H9 (cell line): ENCODE measurements at regions not wholly inside any gene's neighbourhood (a gene's known extent, or its start where the extent isn't known, plus 50 kb on each side); places are given as distances from the start of the nearest gene placed in this dataset.

Experiments
- DNase-seq: peaks from one replicate; pipeline ENCODE4 v3.0.0-alpha.2; 2017
- H2AFZ ChIP-seq: one replicate; pipeline ENCODE4 v1.6.1; 2013; ENCODE audit warnings: mild to moderate bottlenecking, low read length, control low read depth, moderate library complexity
- H2AK5ac ChIP-seq: 2 replicates; pipeline ENCODE4 v1.6.1; 2013; ENCODE audit warnings: low read length, control low read depth, mixed read lengths; ENCODE audit not compliant: insufficient read length
- H2BK120ac ChIP-seq: one replicate; pipeline ENCODE4 v1.6.1; 2013; ENCODE audit warnings: low read depth, mild to moderate bottlenecking, low read length, control low read depth, inconsistent platforms; ENCODE audit not compliant: poor library complexity, severe bottlenecking
- H2BK12ac ChIP-seq: 2 replicates; pipeline ENCODE4 v1.6.1; 2013; ENCODE audit warnings: low read length, control low read depth, mixed read lengths, low read depth; ENCODE audit not compliant: insufficient read length
- H2BK15ac ChIP-seq: 2 replicates; pipeline ENCODE4 v1.6.1; 2013; ENCODE audit warnings: low read depth, low read length, control low read depth
- H2BK20ac ChIP-seq: one replicate; pipeline ENCODE4 v1.6.1; 2013; ENCODE audit warnings: low read depth, mild to moderate bottlenecking, low read length, control low read depth, inconsistent platforms; ENCODE audit not compliant: poor library complexity, severe bottlenecking
- H2BK5ac ChIP-seq: 2 replicates; pipeline ENCODE4 v1.6.1; 2013; ENCODE audit warnings: low read length, control low read depth, mixed read lengths; ENCODE audit not compliant: insufficient read length
- H3K14ac ChIP-seq: 2 replicates; pipeline ENCODE4 v1.6.1; 2013; ENCODE audit warnings: low read length, control low read depth; ENCODE audit not compliant: insufficient read depth
- H3K18ac ChIP-seq: 2 replicates; pipeline ENCODE4 v1.6.1; 2013; ENCODE audit warnings: low read depth, mild to moderate bottlenecking, mixed read lengths, low read length, control low read depth; ENCODE audit not compliant: insufficient read length
- H3K23ac ChIP-seq: 2 replicates; pipeline ENCODE4 v1.6.1; 2013; ENCODE audit warnings: low read length, control low read depth, mixed read lengths, low read depth; ENCODE audit not compliant: insufficient read length
- H3K23me2 ChIP-seq: 2 replicates; pipeline ENCODE4 v1.6.1; 2013; ENCODE audit warnings: low read depth, mild to moderate bottlenecking, mixed read lengths, low read length, control low read depth; ENCODE audit not compliant: insufficient read length, poor library complexity, severe bottlenecking
- H3K27ac ChIP-seq: 2 replicates; pipeline ENCODE4 v1.5.1; 2013; ENCODE audit warnings: low read length, control low read depth, mixed read lengths, low read depth; ENCODE audit not compliant: insufficient read length
- H3K27me3 ChIP-seq: 2 replicates; pipeline ENCODE4 v1.6.1; 2013; ENCODE audit warnings: low read length, control low read depth, inconsistent platforms; ENCODE audit not compliant: insufficient read depth
- H3K4ac ChIP-seq: 2 replicates; pipeline ENCODE4 v1.6.1; 2013; ENCODE audit warnings: low read depth, mild to moderate bottlenecking, control low read depth, inconsistent platforms, low read length, moderate library complexity
- H3K4me1 ChIP-seq: 2 replicates; pipeline ENCODE4 v1.6.1; 2013; ENCODE audit warnings: low read length, control low read depth, inconsistent platforms; ENCODE audit not compliant: insufficient read depth
- H3K4me2 ChIP-seq: 2 replicates; pipeline ENCODE4 v1.6.1; 2013; ENCODE audit warnings: low read length, control low read depth, mixed read lengths; ENCODE audit not compliant: insufficient read length, insufficient read depth
- H3K56ac ChIP-seq: 2 replicates; pipeline ENCODE4 v1.6.1; 2013; ENCODE audit warnings: low read depth, mild to moderate bottlenecking, mixed read lengths, low read length, control low read depth; ENCODE audit not compliant: insufficient read length
- H3K79me1 ChIP-seq: 2 replicates; pipeline ENCODE4 v1.6.1; 2013; ENCODE audit warnings: low read depth, mild to moderate bottlenecking, moderate library complexity, low read length, control low read depth, inconsistent platforms; ENCODE audit not compliant: insufficient read depth, poor library complexity, severe bottlenecking
- H3K79me2 ChIP-seq: 2 replicates; pipeline ENCODE4 v1.6.1; 2013; ENCODE audit warnings: low read length, control low read depth, inconsistent platforms; ENCODE audit not compliant: insufficient read depth
- H3K9ac ChIP-seq: 2 replicates; pipeline ENCODE4 v1.6.1; 2013; ENCODE audit warnings: low read length, control low read depth, mixed read lengths; ENCODE audit not compliant: insufficient read length; ENCODE audit errors: extremely low read depth
- H3K9me3 ChIP-seq: one replicate; pipeline ENCODE4 v1.6.1; 2013; ENCODE audit warnings: low read depth, low read length, inconsistent platforms; ENCODE audit not compliant: control insufficient read depth
- H3T11ph ChIP-seq: one replicate; pipeline ENCODE4 v1.6.1; 2013; ENCODE audit warnings: mild to moderate bottlenecking, low read length, control low read depth, inconsistent platforms
- H4K20me1 ChIP-seq: one replicate; pipeline ENCODE4 v1.6.1; 2013; ENCODE audit not compliant: control insufficient read depth, insufficient read length, insufficient read depth
- H4K5ac ChIP-seq: 2 replicates; pipeline ENCODE4 v1.6.1; 2013; ENCODE audit warnings: low read depth, mild to moderate bottlenecking, mixed read lengths, low read length, control low read depth; ENCODE audit not compliant: insufficient read length
- H4K8ac ChIP-seq: replicated peaks from 2 replicates; pipeline ENCODE4 v1.6.1; 2013; ENCODE audit warnings: low read length, control low read depth, mixed read lengths, low read depth; ENCODE audit not compliant: insufficient read length
- H4K91ac ChIP-seq: 2 replicates; pipeline ENCODE4 v1.6.1; 2013; ENCODE audit warnings: low read depth, mild to moderate bottlenecking, moderate library complexity, mixed read lengths, low read length, control low read depth; ENCODE audit not compliant: insufficient read length
- H3K27ac Mint-ChIP-seq, 3 experiments: 2 replicates in 2 of 3; 3 replicates in 1 of 3; pipeline ENCODE4 v1.8.0; 2020 to 2021; ENCODE audit warnings: mixed read lengths in 3 of 3, mild to moderate bottlenecking in 1 of 3, moderate library complexity in 1 of 3
- H3K27me3 Mint-ChIP-seq: 2 replicates; pipeline ENCODE4 v1.8.0; 2021; ENCODE audit warnings: low read depth, mild to moderate bottlenecking, moderate library complexity, mixed read lengths
- H3K36me3 Mint-ChIP-seq, 3 experiments: 2 replicates in 2 of 3; 3 replicates in 1 of 3; pipeline ENCODE4 v1.8.0; 2020 to 2021; ENCODE audit warnings: low read depth in 3 of 3, mixed read lengths in 3 of 3; ENCODE audit not compliant: insufficient read depth in 1 of 3
- H3K4me1 Mint-ChIP-seq, 2 experiments: 2 replicates each; pipeline ENCODE4 v1.8.0; 2020; ENCODE audit warnings: mixed read lengths in 2 of 2
- H3K4me3 Mint-ChIP-seq, 2 experiments: 2 replicates in 1 of 2; 3 replicates in 1 of 2; pipeline ENCODE4 v1.8.0; 2020 to 2021; ENCODE audit warnings: mild to moderate bottlenecking in 2 of 2, mixed read lengths in 2 of 2, moderate library complexity in 1 of 2
- H3K9me3 Mint-ChIP-seq, 2 experiments: 2 replicates in 1 of 2; 3 replicates in 1 of 2; pipeline ENCODE4 v1.8.0; 2020; ENCODE audit warnings: mild to moderate bottlenecking in 2 of 2, mixed read lengths in 2 of 2, moderate library complexity in 1 of 2
- WGBS: extraction: QIAGEN DNeasy Blood & Tissue Kit; methylation state at CpG from one replicate; pipeline ENCODE4 v1.1.7; 2013; ENCODE audit warnings: missing lambda C conversion rate, low lambda C conversion rate, mixed read lengths; ENCODE audit not compliant: insufficient read length; ENCODE audit errors: extremely low coverage; 5-methylcytosine and 5-hydroxymethylcytosine counted together
- TF ChIP-seq, protein P1 (sequence below): fragments of 200-600 bp; sonication (generic); conservative IDR thresholded peaks from 3 replicates; pipeline ENCODE4 v1.8.0; 2021; ENCODE audit warnings: antibody characterized with exemption, mild to moderate bottlenecking

- H2BK120ac ChIP-seq = no peak overlapping the region
- no peaks in the 10 kb centered on the region for H3K9me3 ChIP-seq
- H2AFZ ChIP-seq = no peak overlapping the region
- H3K23me2 ChIP-seq = no peaks in the 10 kb centered on the region
- H3K27ac ChIP-seq = no peak overlapping the region
- DNase-seq = no peak
- H3K27me3 Mint-ChIP-seq = no peaks in the 10 kb centered on the region
- no peak overlapping the region for H2BK12ac ChIP-seq
- no peak overlapping the region for H3K23ac ChIP-seq
- no peak overlapping the region for H2BK20ac ChIP-seq
- TF ChIP-seq, protein P1, sequence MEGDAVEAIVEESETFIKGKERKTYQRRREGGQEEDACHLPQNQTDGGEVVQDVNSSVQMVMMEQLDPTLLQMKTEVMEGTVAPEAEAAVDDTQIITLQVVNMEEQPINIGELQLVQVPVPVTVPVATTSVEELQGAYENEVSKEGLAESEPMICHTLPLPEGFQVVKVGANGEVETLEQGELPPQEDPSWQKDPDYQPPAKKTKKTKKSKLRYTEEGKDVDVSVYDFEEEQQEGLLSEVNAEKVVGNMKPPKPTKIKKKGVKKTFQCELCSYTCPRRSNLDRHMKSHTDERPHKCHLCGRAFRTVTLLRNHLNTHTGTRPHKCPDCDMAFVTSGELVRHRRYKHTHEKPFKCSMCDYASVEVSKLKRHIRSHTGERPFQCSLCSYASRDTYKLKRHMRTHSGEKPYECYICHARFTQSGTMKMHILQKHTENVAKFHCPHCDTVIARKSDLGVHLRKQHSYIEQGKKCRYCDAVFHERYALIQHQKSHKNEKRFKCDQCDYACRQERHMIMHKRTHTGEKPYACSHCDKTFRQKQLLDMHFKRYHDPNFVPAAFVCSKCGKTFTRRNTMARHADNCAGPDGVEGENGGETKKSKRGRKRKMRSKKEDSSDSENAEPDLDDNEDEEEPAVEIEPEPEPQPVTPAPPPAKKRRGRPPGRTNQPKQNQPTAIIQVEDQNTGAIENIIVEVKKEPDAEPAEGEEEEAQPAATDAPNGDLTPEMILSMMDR = no peak
- H3K27me3 ChIP-seq = no peaks in the 10 kb centered on the region
- H3K4me1 ChIP-seq = no peaks in the 10 kb centered on the region
- H3K36me3 Mint-ChIP-seq = peaks cover 0 to 5% (median 0%) of the 10 kb centered on the region in 3 experiments; a peak in 2 of 7 replicates
- H2BK5ac ChIP-seq = no peak overlapping the region
- no peak overlapping the region for H3K18ac ChIP-seq
- H3T11ph ChIP-seq = no peak overlapping the region
- H3K9ac ChIP-seq = no peak overlapping the region
- H2BK15ac ChIP-seq = no peak overlapping the region
- H3K4me1 Mint-ChIP-seq = no peaks in the 10 kb centered on the region
- no peak overlapping the region for H4K8ac ChIP-seq
- no CpG with 5 or more reads among the region's 9 CpGs for WGBS
- no peak overlapping the region for H4K5ac ChIP-seq
- H3K4me3 Mint-ChIP-seq = no peak overlapping the region
- H4K20me1 ChIP-seq = no peaks in the 10 kb centered on the region
- no peak overlapping the region for H2AK5ac ChIP-seq
- H3K79me2 ChIP-seq = no peaks in the 10 kb centered on the region
- no peak overlapping the region for H3K27ac Mint-ChIP-seq
- no peak overlapping the region for H3K14ac ChIP-seq
- no peak overlapping the region for H3K56ac ChIP-seq
- peaks cover 3% of the 10 kb centered on the region in 2 experiments; a peak in 3 of 5 replicates for H3K9me3 Mint-ChIP-seq
- no peak overlapping the region for H3K4ac ChIP-seq
- H3K79me1 ChIP-seq = no peaks in the 10 kb centered on the region
- H3K4me2 ChIP-seq = no peak overlapping the region
- H4K91ac ChIP-seq = no peak overlapping the region
Measured at GRCh38 chr15:94042180-94042928, 189.0 kb upstream of the MCTP2 start.
